DMS153 treated with DMSO at 0.1 percent for 48 hours (cell line): ENCODE measurements at regions not wholly inside any gene's neighbourhood (a gene's known extent, or its start where the extent isn't known, plus 50 kb on each side); places are given as distances from the start of the nearest gene placed in this dataset.
"Not testable (repeated sequence)": the region's sequence is repeated elsewhere in the genome, so short reads cannot be mapped to it uniquely, and the experiment has no call there.

Experiments used
- DNase-seq: peaks from one replicate; lab custom pipeline; 2025; ENCODE audit not compliant: unreplicated experiment; lab: John Stamatoyannopoulos, UW

GRCh38 chr6:170036367-170036766 lies 254.5 kb downstream of the DLL1 start:
- not testable (repeated sequence) for DNase-seq

GRCh38 chr6:170035901-170036304 lies 255.0 kb downstream of the DLL1 start:
- no peak for DNase-seq

DNA sequence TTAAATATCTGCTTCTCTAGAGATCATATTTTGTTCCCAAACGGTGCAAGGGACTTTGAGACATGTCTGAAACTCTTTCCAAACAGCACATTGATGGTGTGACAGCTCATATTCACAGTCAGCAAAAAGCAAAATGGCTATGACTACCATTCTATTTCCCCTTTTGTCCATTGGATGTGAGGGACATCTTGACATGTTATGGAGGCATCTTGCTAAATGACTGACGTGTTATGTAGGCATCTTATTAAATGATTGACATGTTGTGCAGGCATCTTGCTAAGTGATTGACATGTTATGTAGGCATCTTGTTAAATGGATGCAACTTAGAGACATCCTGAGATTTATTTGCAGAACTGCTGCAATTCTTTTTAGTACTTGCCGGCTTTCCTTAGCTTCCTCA lies 255.8 kb downstream of the DLL1 start:
- DNase-seq: no peak

GRCh38 chr6:170034294-170034693 lies 256.6 kb downstream of the DLL1 start:
- DNase-seq: no peak

- no peak for DNase-seq
Observed at GRCh38 chr6:170033666-170034065, 257.2 kb downstream of the DLL1 start.

DNA sequence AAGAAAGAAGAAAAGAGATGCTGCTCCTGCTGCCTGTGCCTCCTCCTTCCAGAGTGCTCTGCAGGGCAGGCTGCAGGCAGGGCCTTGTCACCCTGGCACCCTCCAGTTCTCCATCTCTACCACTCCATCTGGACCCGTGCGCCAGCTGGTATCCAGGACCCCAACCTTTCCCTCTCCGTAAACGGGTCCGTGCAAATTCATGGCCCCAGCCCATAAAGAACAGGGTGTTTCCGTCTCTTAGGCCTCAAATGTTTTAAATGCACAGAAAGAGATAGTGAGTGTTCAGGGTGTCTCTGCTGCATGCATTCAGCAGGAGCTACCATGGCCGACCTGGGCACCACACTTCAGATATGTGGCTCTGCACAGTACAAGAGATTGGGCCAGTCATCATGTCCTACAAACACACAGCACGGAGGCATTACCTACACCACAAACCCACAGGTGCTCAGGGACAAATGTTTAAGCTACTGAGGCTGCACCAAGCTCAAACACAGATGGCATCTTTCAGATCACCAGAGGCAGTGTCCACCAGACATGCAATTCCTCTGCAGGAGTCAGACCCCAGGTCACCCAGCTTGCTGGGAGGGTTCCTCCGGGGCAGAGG lies 258.1 kb downstream of the DLL1 start:
- DNase-seq: no peak

- DNase-seq: no peak
Observed at GRCh38 chr6:170032197-170032596, 258.7 kb downstream of the DLL1 start.

DNA sequence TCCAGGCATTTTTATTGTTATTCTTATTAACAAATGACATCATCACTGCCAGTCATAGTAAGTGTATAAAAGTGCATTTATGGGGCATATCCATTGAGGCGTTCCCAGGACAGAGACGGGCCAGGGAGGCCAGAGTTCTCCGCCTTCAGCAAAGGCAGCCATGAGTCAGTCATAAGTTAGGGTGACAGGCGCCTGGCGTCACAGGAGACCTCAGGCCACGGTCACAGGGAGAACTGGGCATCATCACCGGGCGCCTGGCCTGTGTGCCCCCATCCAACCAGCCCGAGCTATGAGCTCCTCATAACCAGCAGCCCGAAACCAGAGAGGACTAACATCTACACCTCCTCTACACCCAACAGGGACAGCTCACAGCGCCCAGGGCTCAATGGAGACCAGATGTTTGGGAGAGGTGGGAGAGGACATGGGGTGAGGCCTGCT lies 259.2 kb downstream of the DLL1 start:
- DNase-seq: no peak

DNA sequence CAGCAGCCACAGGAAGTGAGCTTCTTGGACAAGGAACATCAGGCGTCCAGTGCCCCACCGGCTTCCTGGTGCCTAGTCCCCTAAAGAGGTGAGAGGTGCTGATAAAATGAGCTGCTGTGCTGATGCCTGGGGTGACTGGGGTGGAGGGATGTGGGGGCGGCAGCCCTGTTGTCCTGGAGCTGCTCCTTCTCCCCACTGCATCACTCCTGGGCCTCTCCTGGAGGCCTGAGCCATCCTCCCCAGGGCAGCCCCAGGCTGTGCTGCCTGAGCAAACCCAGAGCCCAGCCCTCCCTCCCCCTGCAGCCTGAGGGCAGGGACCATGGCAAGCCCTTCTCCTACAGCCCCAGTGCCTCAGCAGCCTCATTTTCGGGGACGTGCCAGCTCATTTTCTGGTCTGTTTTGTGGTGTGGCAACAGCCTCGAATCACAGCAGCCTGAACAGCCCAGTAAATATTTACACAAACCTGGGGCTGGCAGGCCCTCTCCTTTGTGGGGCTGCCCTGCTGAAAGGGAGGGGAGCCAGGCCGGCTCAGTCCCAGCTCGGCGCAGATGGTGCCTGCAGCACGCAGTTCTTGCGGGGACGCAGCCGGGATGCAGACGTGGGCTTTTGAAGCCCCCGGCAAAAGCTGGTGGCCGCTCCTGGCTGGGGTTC lies 259.9 kb downstream of the DLL1 start:
- peak; percentile 86 for DNase-seq

- DNase-seq: no peak
Observed at GRCh38 chr6:170030284-170030815, 260.5 kb downstream of the DLL1 start.

- no peak for DNase-seq
Observed at GRCh38 chr6:170029416-170030283, 261.2 kb downstream of the DLL1 start.

DNA sequence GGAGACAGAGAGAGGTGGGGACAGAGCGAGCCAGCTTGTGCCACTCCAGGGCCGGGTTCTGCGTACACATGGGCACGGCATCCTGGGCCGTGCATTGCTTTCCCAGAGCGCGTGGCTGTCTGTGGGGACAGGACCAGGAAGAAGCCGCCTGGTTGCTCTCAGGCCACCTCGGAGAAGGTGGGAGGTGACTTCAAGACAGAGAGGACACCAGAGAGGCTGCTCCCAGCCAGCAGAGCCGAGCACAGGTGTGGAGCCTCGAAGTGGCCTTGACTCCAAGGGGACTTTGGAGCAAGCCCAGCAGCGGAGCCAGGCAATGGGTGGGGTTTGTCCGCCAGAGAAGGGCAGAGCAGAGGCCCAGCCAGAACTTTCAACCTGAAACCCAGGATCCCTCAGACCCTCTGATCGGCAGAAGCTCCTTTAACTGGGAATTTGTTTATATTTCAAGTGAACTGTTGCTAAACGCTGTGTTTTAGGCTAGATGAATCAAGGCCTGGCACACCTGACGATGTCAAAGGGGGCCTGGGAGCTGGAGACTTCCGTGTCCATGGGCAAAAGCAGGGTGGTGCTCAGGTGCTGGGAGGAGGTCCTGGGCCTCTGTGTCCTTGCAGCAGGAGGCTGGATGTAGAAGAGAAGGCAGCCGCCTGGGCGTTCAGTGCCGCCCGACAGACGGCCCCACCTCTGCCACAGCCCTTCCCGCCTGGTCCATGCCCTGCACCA lies 262.1 kb downstream of the DLL1 start:
- DNase-seq: no peak

- no peak for DNase-seq
Observed at GRCh38 chr6:170027647-170028043, 263.2 kb downstream of the DLL1 start.

- no peak for DNase-seq
Observed at GRCh38 chr6:170026751-170027646, 263.9 kb downstream of the DLL1 start.

- peak; percentile 84 for DNase-seq
Observed at GRCh38 chr6:170025935-170026750, 264.7 kb downstream of the DLL1 start.

DNA sequence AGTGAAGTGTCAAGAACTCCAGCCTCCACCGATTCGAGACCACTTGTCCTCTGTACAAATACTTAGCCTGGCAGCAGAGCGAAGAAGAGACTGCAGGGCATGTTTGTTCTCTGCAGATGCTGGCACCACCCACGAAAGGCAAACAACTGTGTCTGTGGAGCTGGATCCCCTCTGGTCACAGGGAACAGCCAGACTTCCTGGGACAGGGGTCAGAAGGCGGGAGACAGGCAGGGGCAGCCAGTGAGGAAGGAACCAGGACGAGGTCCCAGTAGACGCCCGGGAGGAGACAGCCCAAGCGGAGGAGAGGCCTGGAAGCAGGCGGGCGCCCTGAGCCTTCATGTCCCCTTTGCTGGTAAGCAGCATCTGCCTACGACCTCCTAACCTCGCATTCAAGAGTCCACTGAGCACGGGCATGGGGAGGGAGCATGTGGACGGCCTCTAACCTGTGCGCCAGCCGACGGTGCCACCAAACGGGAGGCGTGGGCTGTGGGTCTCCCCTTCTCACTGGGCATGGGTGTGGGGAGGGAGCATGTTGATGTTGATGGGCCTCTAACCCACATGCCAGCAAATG lies 265.5 kb downstream of the DLL1 start:
- DNase-seq: peak; percentile 33

GRCh38 chr6:170024940-170025339 lies 265.9 kb downstream of the DLL1 start:
- no peak for DNase-seq

DNA sequence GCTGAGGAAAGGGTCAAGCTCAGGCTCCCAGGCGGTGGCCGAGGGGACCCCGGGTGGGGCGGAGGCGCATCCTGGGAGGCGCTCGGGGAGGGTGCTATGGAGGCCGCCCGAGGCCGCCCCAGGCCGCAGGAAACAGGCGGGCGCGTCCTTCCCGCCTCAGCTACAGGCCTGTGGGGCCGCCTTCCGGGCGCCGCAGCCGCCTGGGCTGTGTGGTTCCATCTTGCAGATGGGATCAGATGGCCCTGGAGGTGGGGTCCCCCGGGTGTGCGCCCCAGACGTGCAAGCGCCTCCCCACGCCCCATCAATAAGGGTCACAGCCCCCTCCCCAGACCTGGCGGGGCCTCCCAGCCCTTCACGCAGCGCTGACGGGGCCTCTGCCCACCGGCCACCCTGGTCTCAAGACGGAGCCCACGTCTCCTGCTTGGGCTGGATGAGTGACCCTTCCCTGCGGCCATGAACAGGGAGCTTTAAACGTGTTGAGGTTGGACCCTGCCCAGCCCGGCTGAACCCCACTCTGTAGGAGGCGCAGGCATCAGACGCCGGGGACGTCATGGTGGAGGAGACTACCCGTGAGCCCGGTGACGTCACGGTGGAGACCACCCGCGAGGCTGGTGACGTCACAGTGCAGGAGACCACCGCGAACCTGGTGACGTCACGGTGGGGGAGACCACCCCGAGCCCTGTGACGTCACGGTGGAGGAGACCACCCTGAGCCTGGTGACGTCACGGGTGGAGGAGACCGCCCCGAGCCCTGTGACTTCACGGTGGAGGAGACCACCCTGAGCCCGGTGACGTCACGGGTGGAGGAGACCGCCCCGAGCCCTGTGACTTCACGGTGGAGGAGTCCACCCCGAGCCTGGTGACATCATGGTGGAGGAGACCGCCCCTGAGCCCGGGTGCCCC lies 267.0 kb downstream of the DLL1 start:
- DNase-seq: no peak
